ENCODE measurements at regions not wholly inside any gene's neighbourhood (a gene's known extent, or its start where the extent isn't known, plus 50 kb on each side); places are given as distances from the start of the nearest gene placed in this dataset.

GRCh38 chr2:128642821-128643220 is 324.2 kb upstream of the HS6ST1 start:
- DNase-seq (ENCODE audit: low read depth, low spot score), result no peak
- TF ChIP-seq CTCF (IDR thresholded peaks at IDR 0.05; ENCODE audit: low read depth, low read length), result no peak
- H3K27me3 ChIP-seq (ENCODE audit: control insufficient read depth, insufficient read depth, low read length), result peaks cover 15% of the 10 kb centered on the region
- POLR2A ChIA-PET, result no interaction called here
- CTCF ChIA-PET, result no interaction called here
- H3K9me3 ChIP-seq (ENCODE audit: control insufficient read depth, insufficient read depth, low read length), result no peaks in the 10 kb centered on the region; the same call in 1 of the 2 replicates
- H3K4me3 ChIP-seq (ENCODE audit: low read depth, low read length), result no peak overlapping the region
- no peak overlapping the region for H3K27ac ChIP-seq (ENCODE audit: low read depth, low read length)

GRCh38 chr2:128643221-128644065 is 324.8 kb upstream of the HS6ST1 start:
- Histone ChIP-seq H3K4me3 (ENCODE audit: low read depth, low read length) (no peak overlapping the region), H3K9me3 (ENCODE audit: control insufficient read depth, insufficient read depth, low read length) (no peaks in the 10 kb centered on the region; the same call in 1 of the 2 replicates), H3K27me3 (ENCODE audit: control insufficient read depth, insufficient read depth, low read length) (peaks cover 16% of the 10 kb centered on the region), H3K27ac (ENCODE audit: low read depth, low read length) (no peak overlapping the region)
- no peak for TF ChIP-seq CTCF (IDR thresholded peaks at IDR 0.05; ENCODE audit: low read depth, low read length)
- ChIA-PET POLR2A (no interaction called here), CTCF (no interaction called here)
- no peak for DNase-seq (ENCODE audit: low read depth, low spot score)

GRCh38 chr2:128644156-128644555 is 325.5 kb upstream of the HS6ST1 start:
- Histone ChIP-seq H3K27me3 (ENCODE audit: control insufficient read depth, insufficient read depth, low read length) (peaks cover 16% of the 10 kb centered on the region), H3K27ac (ENCODE audit: low read depth, low read length) (no peak overlapping the region), H3K4me3 (ENCODE audit: low read depth, low read length) (no peak overlapping the region), H3K9me3 (ENCODE audit: control insufficient read depth, insufficient read depth, low read length) (no peaks in the 10 kb centered on the region; the same call in 1 of the 2 replicates)
- POLR2A ChIA-PET, result no interaction called here
- DNase-seq (ENCODE audit: low read depth, low spot score), result no peak
- TF ChIP-seq CTCF (IDR thresholded peaks at IDR 0.05; ENCODE audit: low read depth, low read length), result no peak
- CTCF ChIA-PET, result interaction anchor here (1.3 kb wide), 1 partner anchor 13 kb away, joined by 4 read pairs; no protein-coding TSS in a partner anchor

DNA sequence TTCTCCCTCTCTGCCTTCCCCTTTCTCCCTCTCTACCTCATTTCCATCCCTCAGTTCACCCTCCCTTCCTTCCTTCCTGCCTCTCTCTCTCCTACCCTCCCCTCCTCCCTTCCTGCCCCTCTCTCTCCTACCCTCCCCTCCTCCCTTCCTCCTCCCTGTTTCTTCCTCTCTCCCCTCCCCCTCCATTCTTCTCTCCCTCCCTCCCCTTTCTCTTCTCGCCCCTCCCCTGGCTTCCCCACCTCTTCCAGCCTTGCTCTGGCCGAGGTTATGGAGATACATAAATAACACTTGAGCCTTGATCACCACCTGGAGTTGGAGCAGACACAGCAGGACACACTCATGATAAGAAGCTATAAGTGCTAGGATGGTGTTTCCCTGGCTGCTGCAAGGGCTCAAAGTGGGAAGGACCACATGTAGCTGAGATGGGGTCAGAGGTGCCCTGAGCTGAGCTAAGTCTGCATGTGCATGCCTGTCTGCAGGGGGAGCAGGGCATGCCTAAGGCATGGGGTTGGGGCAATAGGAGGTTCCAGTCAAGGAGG is 326.1 kb upstream of the HS6ST1 start:
- peak; percentile 17 for TF ChIP-seq CTCF (IDR thresholded peaks at IDR 0.05; ENCODE audit: low read depth, low read length)
- no peak for DNase-seq (ENCODE audit: low read depth, low spot score)
- CTCF ChIA-PET, result interaction anchor here (0.5 to 1.3 kb wide), 2 partner anchors 13 to 462 kb away, joined by 4 read pairs; no protein-coding TSS in a partner anchor
- H3K9me3 ChIP-seq (ENCODE audit: control insufficient read depth, insufficient read depth, low read length), result no peaks in the 10 kb centered on the region; the same call in 1 of the 2 replicates
- no peak overlapping the region for H3K27ac ChIP-seq (ENCODE audit: low read depth, low read length)
- POLR2A ChIA-PET, result no interaction called here
- H3K4me3 ChIP-seq (ENCODE audit: low read depth, low read length), result no peak overlapping the region
- H3K27me3 ChIP-seq (ENCODE audit: control insufficient read depth, insufficient read depth, low read length), result peaks cover 16% of the 10 kb centered on the region

GRCh38 chr2:128645631-128646030 is 327.0 kb upstream of the HS6ST1 start:
- peaks cover 16% of the 10 kb centered on the region for H3K27me3 ChIP-seq (ENCODE audit: control insufficient read depth, insufficient read depth, low read length)
- no peak for TF ChIP-seq CTCF (IDR thresholded peaks at IDR 0.05; ENCODE audit: low read depth, low read length)
- DNase-seq (ENCODE audit: low read depth, low spot score), result no peak
- H3K27ac ChIP-seq (ENCODE audit: low read depth, low read length), result peak overlapping the region; percentile 21
- ChIA-PET CTCF (no interaction called here), POLR2A (no interaction called here)
- no peak overlapping the region for H3K4me3 ChIP-seq (ENCODE audit: low read depth, low read length)
- H3K9me3 ChIP-seq (ENCODE audit: control insufficient read depth, insufficient read depth, low read length), result no peaks in the 10 kb centered on the region; the same call in 1 of the 2 replicates

All from AG04450 (cell line).